ENCODE measurements at regions not wholly inside any gene's neighbourhood (a gene's known extent, or its start where the extent isn't known, plus 50 kb on each side); places are given as distances from the start of the nearest gene placed in this dataset.

DNA sequence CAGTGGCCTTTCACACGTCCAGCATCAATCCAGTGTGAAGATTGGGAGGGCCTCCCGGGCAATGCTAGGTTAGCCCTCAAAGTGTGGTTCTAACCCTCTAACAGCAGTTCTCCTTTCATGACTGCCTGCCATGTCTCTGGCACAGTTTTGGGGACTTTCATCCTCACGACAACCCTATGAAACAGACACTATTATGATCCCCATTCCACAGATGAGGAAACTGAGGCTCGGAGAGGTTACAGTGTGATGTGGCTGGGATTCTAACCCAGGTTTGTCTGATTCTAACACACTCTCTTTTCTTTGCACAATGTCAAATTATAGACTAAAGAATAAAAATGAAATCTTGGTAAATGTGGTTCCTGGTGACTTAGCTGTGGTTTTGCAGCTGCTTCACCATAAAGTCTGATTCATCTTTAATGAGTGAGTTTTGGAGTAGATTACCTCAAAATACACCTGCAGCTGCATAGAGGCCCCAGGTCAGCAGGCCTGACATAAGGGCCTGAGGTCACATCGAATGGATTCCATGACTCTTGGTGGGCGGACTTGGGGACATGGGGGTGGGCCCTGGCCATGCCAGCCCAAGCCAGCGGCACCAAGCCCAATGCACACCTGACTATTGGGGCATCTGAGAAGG, 214.4 kb downstream of the GLI2 start:
- Histone ChIP-seq H3K9me3 (ENCODE audit: control insufficient read depth, low read length) (no peaks in the 10 kb centered on the region), H3K27me3 (ENCODE audit: control insufficient read depth, insufficient read depth, low read length, poor library complexity, severe bottlenecking) (no peaks in the 10 kb centered on the region), H3K36me3 (ENCODE audit: control insufficient read depth, insufficient read depth, low read length) (no peaks in the 10 kb centered on the region), H3K4me3 (ENCODE audit: low read length) (no peak overlapping the region), H3K4me1 (ENCODE audit: control insufficient read depth, insufficient read depth, low read length) (no peaks in the 10 kb centered on the region), H3K9ac (ENCODE audit: extremely low read depth, low read length, poor library complexity, severe bottlenecking) (no peak overlapping the region), H3K27ac (ENCODE audit: low read depth, low read length) (no peak overlapping the region)
- Mint-ChIP-seq H3K9me3 (no peaks in the 10 kb centered on the region), H3K27ac (no peak overlapping the region), H3K36me3 (ENCODE audit: low read depth) (no peaks in the 10 kb centered on the region), H3K4me3 (no peak overlapping the region), H3K4me1 (no peaks in the 10 kb centered on the region), H3K27me3 (ENCODE audit: insufficient read depth) (peaks cover 1% of the 10 kb centered on the region)
- 92 to 97% methylated on average over 6 to 7 of the region's 7 CpGs for WGBS, 2 experiments (ENCODE audit: insufficient coverage in 1 of 2, insufficient read length in 1 of 2)
- no peak for TF ChIP-seq CTCF (conservative IDR thresholded peaks at IDR 0.05)
- DNase-seq: no peak

DNA sequence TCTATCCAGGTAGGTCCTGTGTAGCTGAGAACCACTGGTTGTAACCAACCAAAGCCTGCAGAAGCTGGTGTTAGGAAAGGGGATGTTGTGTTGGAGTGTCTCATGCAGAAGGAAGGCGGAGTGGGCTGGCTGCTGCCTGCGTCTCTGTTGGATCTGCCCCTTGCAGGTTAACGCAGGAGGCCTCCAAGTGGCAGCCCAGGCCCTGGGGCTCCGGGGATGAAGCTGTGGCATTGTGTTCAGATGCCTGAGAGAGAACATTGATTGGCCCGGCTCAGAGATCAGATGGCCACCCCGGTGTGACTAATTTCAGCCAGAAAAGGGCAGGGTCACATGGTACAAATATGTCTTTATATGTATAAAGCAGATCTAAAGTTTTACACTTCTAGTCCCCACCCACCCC, 216.0 kb downstream of the GLI2 start:
- H3K36me3 ChIP-seq (ENCODE audit: control insufficient read depth, insufficient read depth, low read length): no peaks in the 10 kb centered on the region
- H3K36me3 Mint-ChIP-seq (ENCODE audit: low read depth): no peaks in the 10 kb centered on the region
- no peaks in the 10 kb centered on the region for H3K9me3 Mint-ChIP-seq
- H3K4me3 Mint-ChIP-seq: no peak overlapping the region
- no peaks in the 10 kb centered on the region for H3K4me1 ChIP-seq (ENCODE audit: control insufficient read depth, insufficient read depth, low read length)
- peaks cover 1% of the 10 kb centered on the region for H3K27me3 Mint-ChIP-seq (ENCODE audit: insufficient read depth)
- no peak overlapping the region for H3K4me3 ChIP-seq (ENCODE audit: low read length)
- DNase-seq: no peak
- no peaks in the 10 kb centered on the region for H3K27me3 ChIP-seq (ENCODE audit: control insufficient read depth, insufficient read depth, low read length, poor library complexity, severe bottlenecking)
- no peak for TF ChIP-seq CTCF (conservative IDR thresholded peaks at IDR 0.05)
- no peaks in the 10 kb centered on the region for H3K4me1 Mint-ChIP-seq
- H3K9me3 ChIP-seq (ENCODE audit: control insufficient read depth, low read length): no peaks in the 10 kb centered on the region
- no peak overlapping the region for H3K27ac Mint-ChIP-seq
- H3K27ac ChIP-seq (ENCODE audit: low read depth, low read length): no peak overlapping the region
- 73 to 100% methylated on average over 1 to 6 of the region's 6 CpGs for WGBS, 2 experiments (ENCODE audit: insufficient coverage in 1 of 2, insufficient read length in 1 of 2)
- no peak overlapping the region for H3K9ac ChIP-seq (ENCODE audit: extremely low read depth, low read length, poor library complexity, severe bottlenecking)

DNA sequence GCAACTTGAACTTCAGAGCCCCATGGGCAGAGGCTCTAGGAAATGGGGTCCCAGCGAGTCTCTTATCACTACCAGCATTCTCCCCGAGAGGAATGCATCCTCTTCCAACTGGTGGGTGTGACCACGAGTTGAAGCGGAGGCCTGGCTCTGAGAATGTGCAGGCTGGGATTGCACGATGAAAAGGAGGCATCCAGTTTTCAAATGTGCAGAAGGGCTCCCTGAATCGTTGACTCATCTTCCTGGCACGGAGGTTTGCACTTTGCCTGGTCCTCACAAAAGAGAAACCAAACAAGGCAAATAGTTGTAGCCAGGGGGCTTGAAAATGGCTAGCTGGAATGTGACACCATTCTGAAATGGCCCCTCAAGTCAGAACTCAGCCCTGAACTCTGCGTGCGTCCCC, 216.7 kb downstream of the GLI2 start:
- no peaks in the 10 kb centered on the region for H3K27me3 ChIP-seq (ENCODE audit: control insufficient read depth, insufficient read depth, low read length, poor library complexity, severe bottlenecking)
- no peaks in the 10 kb centered on the region for H3K4me1 ChIP-seq (ENCODE audit: control insufficient read depth, insufficient read depth, low read length)
- no peak for DNase-seq
- WGBS, 2 experiments (ENCODE audit: insufficient coverage in 1 of 2, insufficient read length in 1 of 2): 91 to 92% methylated on average over 5 to 9 of the region's 9 CpGs
- no peak for TF ChIP-seq CTCF (conservative IDR thresholded peaks at IDR 0.05)
- H3K4me3 ChIP-seq (ENCODE audit: low read length): no peak overlapping the region
- Mint-ChIP-seq H3K4me3 (no peak overlapping the region), H3K4me1 (no peaks in the 10 kb centered on the region), H3K27me3 (ENCODE audit: insufficient read depth) (peaks cover 1% of the 10 kb centered on the region), H3K9me3 (no peaks in the 10 kb centered on the region), H3K27ac (no peak overlapping the region), H3K36me3 (ENCODE audit: low read depth) (no peaks in the 10 kb centered on the region)
- no peaks in the 10 kb centered on the region for H3K9me3 ChIP-seq (ENCODE audit: control insufficient read depth, low read length)
- H3K9ac ChIP-seq (ENCODE audit: extremely low read depth, low read length, poor library complexity, severe bottlenecking): no peak overlapping the region
- no peak overlapping the region for H3K27ac ChIP-seq (ENCODE audit: low read depth, low read length)
- H3K36me3 ChIP-seq (ENCODE audit: control insufficient read depth, insufficient read depth, low read length): no peaks in the 10 kb centered on the region
